ENCODE measurements at regions not wholly inside any gene's neighbourhood (a gene's known extent, or its start where the extent isn't known, plus 50 kb on each side); places are given as distances from the start of the nearest gene placed in this dataset.

GRCh38 chr3:127033171-127033570 is 50.3 kb downstream of the PLXNA1 start:
- no peak for DNase-seq (ENCODE audit: low spot score)

- DNase-seq (ENCODE audit: low spot score), result no peak
These were observed 50.9 kb downstream of the PLXNA1 start for GRCh38 chr3:127033786-127034185.

DNA sequence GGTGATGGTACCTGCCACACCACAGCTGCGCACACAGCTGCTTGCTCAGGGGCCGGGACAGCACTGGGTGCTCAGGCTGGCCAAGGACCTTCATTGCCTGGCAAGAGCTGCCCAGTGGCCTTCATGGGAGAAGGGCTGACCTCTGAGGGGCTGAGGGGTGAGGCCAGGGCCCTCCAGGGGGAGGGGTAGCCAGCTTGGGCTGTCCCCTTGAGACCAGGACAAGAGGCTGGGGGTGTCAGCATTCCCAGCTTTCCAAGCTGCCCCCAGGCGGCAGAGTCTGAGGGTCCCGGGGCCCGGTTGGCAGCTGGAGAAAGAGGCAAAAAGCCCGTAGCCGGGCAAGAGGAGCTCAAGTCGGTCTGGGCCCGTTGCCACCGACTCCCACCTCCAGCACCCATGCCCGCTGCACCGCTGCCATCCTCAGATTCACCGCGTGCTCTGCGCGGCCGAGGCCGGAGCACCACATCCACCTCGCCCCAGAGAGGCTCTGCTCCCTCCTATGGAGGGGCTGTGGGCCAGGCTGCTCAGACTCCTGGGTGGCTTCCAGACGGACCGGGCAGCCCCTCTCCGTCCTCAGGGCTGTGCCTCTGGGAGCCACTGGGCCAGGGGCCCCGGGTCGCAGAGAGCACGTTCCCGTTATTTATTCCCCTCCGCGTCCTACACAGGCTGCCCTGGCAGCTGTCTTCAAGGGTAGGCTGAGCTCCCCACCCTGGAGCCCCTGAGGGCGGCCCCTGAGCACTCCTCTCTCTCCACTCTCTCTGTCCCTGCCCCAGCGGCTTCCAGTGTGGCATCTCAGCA is 51.5 kb downstream of the PLXNA1 start:
- DNase-seq (ENCODE audit: low spot score), result no peak

GRCh38 chr3:127034990-127035652 is 52.2 kb downstream of the PLXNA1 start:
- no peak for DNase-seq (ENCODE audit: low spot score)

DNA sequence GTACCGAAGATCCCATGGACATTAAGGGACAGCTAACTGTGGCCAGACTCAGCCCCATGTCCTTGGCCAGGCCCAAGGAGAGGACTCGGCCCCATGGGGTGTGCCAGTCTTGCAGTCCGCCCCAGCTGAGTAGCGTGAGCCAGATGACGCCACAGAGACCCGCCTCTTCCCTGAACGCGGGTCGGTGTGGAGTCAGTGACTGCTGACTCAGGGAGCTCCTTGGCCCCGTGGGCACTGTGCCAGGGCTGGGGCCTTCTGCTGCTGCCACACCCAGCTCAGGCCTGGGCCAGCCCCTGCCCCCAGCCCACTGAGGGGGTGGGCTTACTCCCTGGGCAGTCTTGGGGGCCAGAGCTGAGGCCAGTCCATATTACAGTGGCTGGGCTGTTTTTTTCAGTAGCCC is 52.8 kb downstream of the PLXNA1 start:
- DNase-seq (ENCODE audit: low spot score), result no peak

- no peak for DNase-seq (ENCODE audit: low spot score)
These were observed 53.5 kb downstream of the PLXNA1 start for GRCh38 chr3:127036209-127037020.

DNA sequence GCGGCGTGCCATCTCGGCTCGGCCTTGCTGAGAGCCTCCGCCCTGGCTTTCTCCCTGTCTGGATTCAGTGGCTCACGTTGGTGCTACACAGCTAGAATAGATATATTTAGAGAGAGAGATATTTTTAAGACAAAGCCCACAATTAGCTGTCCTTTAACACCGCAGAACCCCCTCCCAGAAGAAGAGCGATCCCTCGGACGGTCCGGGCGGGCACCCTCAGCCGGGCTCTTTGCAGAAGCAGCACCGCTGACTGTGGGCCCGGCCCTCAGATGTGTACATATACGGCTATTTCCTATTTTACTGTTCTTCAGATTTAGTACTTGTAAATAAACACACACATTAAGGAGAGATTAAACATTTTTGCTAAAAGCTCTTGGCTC is 54.1 kb downstream of the PLXNA1 start:
- DNase-seq (ENCODE audit: low spot score), result no peak

GRCh38 chr3:127037418-127037841 is 54.5 kb downstream of the PLXNA1 start:
- no peak for DNase-seq (ENCODE audit: low spot score)

GRCh38 chr3:127037971-127038446 is 55.1 kb downstream of the PLXNA1 start:
- DNase-seq (ENCODE audit: low spot score), result no peak

GRCh38 chr3:127038466-127038865 is 55.6 kb downstream of the PLXNA1 start:
- no peak for DNase-seq (ENCODE audit: low spot score)

DNA sequence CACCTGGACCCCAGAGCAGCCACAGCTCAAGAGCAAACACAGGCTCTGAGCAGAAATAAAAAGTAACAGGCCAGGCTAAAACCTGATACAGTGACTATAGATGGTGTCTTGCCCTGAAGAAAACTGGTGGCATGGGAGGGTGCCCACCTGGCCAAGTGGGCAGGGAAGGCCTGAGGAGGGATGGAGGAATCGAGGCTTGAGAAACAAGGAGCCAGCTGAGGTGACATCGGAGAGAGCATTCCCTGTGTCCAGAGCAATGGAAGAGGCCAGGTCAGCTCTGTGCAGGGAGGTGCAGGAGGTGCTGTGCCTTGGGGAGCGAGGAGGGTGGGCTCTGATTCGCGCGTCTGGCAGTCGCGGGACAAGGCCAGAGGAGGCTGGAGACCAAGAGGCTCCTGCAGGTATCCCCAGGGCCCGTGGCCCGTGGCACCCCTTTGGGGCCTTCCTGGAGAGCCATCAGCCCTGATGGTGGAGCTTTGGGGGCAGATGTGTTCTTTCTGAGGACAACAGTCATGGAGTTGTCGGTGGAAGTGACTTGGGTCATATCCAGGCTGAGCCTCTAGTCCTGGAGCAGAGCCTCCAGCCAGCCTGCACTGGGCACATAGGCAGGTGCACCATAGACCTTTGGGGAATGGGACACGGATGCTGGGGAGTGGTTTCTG is 56.1 kb downstream of the PLXNA1 start:
- no peak for DNase-seq (ENCODE audit: low spot score)

- DNase-seq (ENCODE audit: low spot score), result no peak
These were observed 56.8 kb downstream of the PLXNA1 start for GRCh38 chr3:127039719-127040118.

DNA sequence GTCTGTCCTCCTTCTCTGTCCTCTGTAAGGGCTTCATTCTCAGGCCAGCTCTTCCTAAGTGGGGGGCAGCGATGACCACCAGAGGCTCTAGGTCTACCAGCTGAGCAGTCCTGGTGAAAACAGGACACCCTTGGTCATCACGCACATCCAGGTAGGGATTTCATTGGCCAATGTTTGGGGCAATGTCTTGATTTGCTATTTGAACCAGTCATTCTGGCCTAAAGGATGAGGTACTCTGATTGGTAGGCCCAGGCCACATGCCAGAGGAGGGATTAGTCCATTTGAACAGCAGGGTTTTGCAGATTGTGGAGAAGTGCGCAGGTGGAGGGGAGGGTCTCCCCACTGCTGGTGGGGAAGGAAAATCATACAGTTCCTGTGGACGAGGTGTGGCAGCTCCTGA is 57.3 kb downstream of the PLXNA1 start:
- no peak for DNase-seq (ENCODE audit: low spot score)

DNA sequence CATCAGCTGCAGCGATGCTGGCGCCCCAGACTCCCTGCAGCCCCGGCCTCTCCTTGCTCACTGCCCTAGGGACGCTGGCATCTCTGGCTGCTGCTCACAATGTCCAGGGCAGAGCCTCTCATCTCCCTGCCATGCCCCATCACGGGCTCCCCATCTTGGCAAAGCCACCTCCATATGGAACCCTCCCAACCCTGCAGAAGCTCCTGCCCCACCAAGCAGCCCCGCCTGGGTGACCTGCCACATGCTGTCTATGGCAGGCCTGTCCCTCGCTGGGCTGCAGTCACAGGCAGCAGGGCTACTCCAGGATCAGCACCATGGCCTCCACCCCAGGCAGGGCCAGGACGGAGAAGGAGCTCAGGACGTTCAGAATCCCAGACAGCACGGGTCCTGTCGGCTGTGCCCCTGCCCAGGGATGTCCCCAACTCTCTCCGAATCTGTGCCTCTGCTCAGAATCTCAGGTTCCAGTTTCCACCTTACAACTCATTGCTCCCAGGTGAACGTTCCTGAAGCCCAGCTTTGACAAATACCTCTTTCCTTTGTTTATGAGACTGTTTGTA is 58.4 kb downstream of the PLXNA1 start:
- no peak for DNase-seq (ENCODE audit: low spot score)

DNA sequence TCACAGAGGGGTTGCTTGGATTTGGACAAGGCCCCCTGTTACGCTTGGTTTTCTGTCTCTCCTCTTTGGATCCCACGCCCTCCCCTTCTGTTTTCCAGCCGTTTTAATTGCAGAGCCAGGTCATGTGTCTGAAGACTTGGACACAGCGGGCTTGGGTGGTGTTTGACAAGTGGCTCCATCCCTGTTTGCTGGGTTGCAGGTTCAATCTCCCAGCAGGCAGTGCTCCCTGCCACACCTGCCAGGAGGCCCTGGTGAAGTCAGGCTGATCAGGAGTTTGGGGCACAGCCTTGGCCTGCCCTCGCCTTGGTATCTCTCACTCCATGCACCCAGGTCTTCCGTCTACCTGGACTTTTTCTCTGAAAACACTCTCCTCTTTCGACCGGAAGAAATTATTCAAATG is 59.0 kb downstream of the PLXNA1 start:
- DNase-seq (ENCODE audit: low spot score), result no peak

DNA sequence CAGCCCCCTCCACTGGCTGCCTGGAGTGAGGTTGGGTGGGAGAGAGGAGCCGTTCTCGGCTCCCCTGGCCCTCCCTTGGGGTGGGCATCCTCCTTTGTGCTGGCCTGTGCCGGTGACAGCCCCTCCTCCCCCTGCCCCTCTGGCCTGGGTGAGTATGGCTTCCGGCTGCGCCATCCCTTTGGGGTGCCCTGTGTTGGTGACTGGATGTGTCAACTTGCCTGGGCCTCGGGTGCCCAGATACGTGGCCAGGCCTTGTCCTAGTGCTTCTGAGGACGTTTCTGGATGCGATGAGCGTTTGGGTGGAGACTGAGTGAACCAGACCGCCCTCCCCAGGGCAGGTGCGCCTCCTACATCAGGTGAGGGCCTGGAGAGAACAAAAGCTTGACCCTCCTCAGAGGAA is 59.7 kb downstream of the PLXNA1 start:
- DNase-seq (ENCODE audit: low spot score), result no peak

- DNase-seq (ENCODE audit: low spot score), result no peak
These were observed 60.2 kb downstream of the PLXNA1 start for GRCh38 chr3:127043041-127043641.

DNA sequence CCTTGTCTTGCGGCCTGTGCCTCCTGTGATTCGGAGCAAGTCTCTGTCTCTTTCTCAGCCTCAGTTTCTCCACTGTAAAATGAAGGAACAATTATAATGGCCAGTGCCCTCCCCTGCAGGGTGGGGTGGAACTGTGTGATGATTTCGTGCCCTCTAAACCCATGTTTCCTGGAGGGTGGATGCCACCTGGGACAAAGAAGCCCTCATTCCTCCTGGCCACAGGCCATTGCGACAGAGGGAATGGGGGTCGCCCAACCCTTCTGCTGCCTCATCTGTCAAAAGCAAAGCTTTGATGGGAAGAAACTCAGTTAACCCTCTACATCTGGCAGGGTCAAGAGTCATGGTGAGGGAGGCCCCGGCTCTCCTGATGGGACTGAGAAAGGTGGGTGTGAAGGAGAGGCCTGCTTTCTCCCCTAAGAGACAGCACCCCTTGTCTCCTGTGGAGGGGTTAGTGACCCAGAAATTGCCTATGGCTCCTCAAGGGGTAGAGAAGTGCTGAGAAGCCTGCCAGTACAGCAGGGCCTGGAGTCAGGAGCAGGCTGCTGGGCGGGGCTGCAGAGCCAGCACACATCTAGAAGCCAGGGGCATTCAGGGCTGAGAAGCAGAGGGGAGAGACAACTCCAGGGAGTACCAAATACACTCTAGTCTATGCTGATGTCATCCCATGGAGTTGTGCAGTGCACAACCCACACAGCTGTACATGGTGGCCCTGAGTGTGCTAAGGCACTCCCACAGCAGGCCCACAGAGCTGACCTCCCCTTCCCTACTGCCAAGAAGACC is 61.0 kb downstream of the PLXNA1 start:
- no peak for DNase-seq (ENCODE audit: low spot score)

GRCh38 chr3:127044996-127045395 is 62.1 kb downstream of the PLXNA1 start:
- DNase-seq (ENCODE audit: low spot score), result peak; percentile 59

DNA sequence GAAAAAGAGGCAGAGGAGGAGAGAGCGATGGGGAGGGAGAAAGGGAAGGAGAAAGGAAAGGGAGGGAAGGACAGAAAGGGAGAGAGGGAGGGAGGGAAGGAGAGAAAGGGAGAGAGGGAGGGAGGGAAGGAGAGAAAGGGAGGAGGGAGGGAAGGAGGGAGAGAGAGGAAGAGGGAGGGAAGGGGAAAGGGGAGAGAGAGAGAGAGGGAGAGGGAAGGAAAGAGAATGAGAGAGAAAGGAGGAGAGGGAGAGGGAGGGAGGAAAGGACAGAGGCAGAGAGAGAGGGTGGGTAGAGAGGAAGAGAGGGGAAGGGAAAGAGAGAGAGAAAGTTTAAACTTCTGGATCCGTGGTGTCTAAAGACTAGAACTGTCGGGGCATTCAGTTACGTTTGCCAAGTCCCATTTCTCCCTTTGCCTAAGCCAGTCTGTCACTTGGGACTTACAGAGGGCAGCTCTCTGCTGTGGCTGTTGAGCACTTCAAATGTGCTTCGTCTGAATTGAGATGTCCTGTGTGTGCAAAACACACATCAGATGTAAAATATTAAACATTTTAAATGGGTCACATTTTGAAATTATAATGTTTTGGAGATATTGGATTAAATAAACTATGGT is 62.6 kb downstream of the PLXNA1 start:
- no peak for DNase-seq (ENCODE audit: low spot score)

Measured in HuH-7.5 (cell line).